ENCODE measurements at regions not wholly inside any gene's neighbourhood (a gene's known extent, or its start where the extent isn't known, plus 50 kb on each side); places are given as distances from the start of the nearest gene placed in this dataset.

DNA sequence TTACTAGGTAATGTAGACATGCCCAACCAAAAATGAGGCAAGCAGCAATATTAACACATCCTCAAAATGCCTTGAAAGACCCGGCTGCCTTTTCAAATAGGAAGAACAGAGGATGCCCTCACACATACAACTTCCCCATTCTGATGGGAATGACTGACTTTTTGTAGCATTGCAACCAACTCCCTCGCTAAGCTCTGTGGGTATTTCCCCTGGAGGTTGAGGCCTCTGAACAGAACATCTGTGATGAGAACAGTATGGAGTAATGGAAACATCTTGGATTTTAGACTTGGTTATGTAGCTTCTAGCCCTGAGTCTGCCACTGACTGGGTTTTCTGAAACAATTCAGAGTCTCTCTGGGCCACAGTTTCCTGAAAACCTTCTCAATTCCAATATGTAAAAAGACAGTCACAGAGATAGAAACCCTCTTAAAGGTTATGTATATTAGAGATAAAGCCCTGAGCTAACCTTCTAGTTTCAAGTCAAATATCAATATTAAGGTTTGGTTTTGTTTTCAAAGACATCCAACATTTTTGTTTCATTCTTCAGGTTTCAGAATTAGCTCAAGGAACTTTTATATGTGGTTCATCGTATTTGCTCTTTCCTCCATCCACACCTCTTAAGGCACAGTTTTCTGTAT lies 311.5 kb downstream of the SETD4 start:
- peaks cover 4% of the 10 kb centered on the region for H3F3A ChIP-seq (replicated peaks; ENCODE audit: insufficient read depth)
- 8% methylated on average over 3 of the region's 3 CpGs for WGBS (ENCODE audit: low lambda C conversion rate)
- no peaks in the 10 kb centered on the region for H3K9me2 ChIP-seq
- no peaks in the 10 kb centered on the region for H3K79me2 ChIP-seq (ENCODE audit: insufficient read depth)
- no peaks in the 10 kb centered on the region for H3K9me3 ChIP-seq
- ChIA-PET CTCF (interaction anchor here (1.3 kb wide), 1 partner anchor 16 kb away, joined by 5 read pairs; no protein-coding TSS in a partner anchor), POLR2A (no interaction called here)
- no peak overlapping the region for H3K27ac ChIP-seq (ENCODE audit: low read depth in 2 of 2, low read length in 1 of 2)
- H3K9ac ChIP-seq, result no peak overlapping the region
- no peak overlapping the region for H3K4me3 ChIP-seq (ENCODE audit: low read depth in 2 of 2, low read length in 1 of 2)
- H3K4me1 ChIP-seq (ENCODE audit: control insufficient read depth in 1 of 2, insufficient read depth in 2 of 2, low read depth in 1 of 2, low read length in 1 of 2), result 0 out of 4 replicates have a peak, but pooled peaks cover 0 to 12% of the 10 kb centered on the region in 2 experiments
- DNase-seq, result no peak
- H3K4me2 ChIP-seq, result no peak overlapping the region
- TF ChIP-seq FOSL2 (IDR thresholded peaks at IDR 0.05; ENCODE audit: borderline replicate concordance, low read depth) (no peak), SMC3 (IDR thresholded peaks at IDR 0.05; ENCODE audit: low read depth, low read length) (no peak), NFIC (IDR thresholded peaks at IDR 0.05; ENCODE audit: borderline replicate concordance) (no peak), TAF1 (IDR thresholded peaks at IDR 0.05; ENCODE audit: borderline replicate concordance, low read depth, low read length) (no peak), CTCF (IDR thresholded peaks at IDR 0.05) (no peak), FOXJ3 (CRISPR knock-in tag; IDR thresholded peaks at IDR 0.05) (no peak), NRF1 (IDR thresholded peaks at IDR 0.05; ENCODE audit: low read depth, low read length) (no peak)
- TF ChIP-seq, protein P1, sequence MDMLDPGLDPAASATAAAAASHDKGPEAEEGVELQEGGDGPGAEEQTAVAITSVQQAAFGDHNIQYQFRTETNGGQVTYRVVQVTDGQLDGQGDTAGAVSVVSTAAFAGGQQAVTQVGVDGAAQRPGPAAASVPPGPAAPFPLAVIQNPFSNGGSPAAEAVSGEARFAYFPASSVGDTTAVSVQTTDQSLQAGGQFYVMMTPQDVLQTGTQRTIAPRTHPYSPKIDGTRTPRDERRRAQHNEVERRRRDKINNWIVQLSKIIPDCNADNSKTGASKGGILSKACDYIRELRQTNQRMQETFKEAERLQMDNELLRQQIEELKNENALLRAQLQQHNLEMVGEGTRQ (IDR thresholded peaks at IDR 0.05; ENCODE audit: borderline replicate concordance, low read depth, low read length), result no peak
- TF ChIP-seq, protein P2, sequence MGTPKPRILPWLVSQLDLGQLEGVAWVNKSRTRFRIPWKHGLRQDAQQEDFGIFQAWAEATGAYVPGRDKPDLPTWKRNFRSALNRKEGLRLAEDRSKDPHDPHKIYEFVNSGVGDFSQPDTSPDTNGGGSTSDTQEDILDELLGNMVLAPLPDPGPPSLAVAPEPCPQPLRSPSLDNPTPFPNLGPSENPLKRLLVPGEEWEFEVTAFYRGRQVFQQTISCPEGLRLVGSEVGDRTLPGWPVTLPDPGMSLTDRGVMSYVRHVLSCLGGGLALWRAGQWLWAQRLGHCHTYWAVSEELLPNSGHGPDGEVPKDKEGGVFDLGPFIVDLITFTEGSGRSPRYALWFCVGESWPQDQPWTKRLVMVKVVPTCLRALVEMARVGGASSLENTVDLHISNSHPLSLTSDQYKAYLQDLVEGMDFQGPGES (IDR thresholded peaks at IDR 0.05; ENCODE audit: low read depth, low read length), result no peak
- TF ChIP-seq, protein P3, sequence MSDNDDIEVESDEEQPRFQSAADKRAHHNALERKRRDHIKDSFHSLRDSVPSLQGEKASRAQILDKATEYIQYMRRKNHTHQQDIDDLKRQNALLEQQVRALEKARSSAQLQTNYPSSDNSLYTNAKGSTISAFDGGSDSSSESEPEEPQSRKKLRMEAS (IDR thresholded peaks at IDR 0.05; ENCODE audit: low read depth), result no peak
- H4K20me1 ChIP-seq (ENCODE audit: insufficient read depth), result no peaks in the 10 kb centered on the region
- H3K36me3 ChIP-seq (replicated peaks in 1 of 2; ENCODE audit: control insufficient read depth in 1 of 2, insufficient read depth in 2 of 2, low read length in 1 of 2), result no peaks in the 10 kb centered on the region
- H2AFZ ChIP-seq (ENCODE audit: low read depth), result no peak overlapping the region
- H3K27me3 ChIP-seq (ENCODE audit: insufficient read depth), result no peaks in the 10 kb centered on the region

GRCh38 chr21:35743571-35743970 lies 316.8 kb downstream of the SETD4 start:
- Histone ChIP-seq H3K79me2 (ENCODE audit: insufficient read depth) (no peaks in the 10 kb centered on the region), H3K27me3 (ENCODE audit: insufficient read depth) (no peaks in the 10 kb centered on the region), H3K9ac (no peak overlapping the region), H3K9me2 (no peaks in the 10 kb centered on the region), H3K27ac (ENCODE audit: low read depth in 2 of 2, low read length in 1 of 2) (no peak overlapping the region), H3K4me3 (ENCODE audit: low read depth in 2 of 2, low read length in 1 of 2) (no peak overlapping the region), H2AFZ (ENCODE audit: low read depth) (no peak overlapping the region), H3K36me3 (replicated peaks in 1 of 2; ENCODE audit: control insufficient read depth in 1 of 2, insufficient read depth in 2 of 2, low read length in 1 of 2) (no peaks in the 10 kb centered on the region), H3F3A (replicated peaks; ENCODE audit: insufficient read depth) (peaks cover 8% of the 10 kb centered on the region), H3K4me2 (0 out of 2 replicates have a peak overlapping the region, but pooled peaks have one; percentile 3), H3K4me1 (ENCODE audit: control insufficient read depth in 1 of 2, insufficient read depth in 2 of 2, low read depth in 1 of 2, low read length in 1 of 2) (peaks cover 0 to 17% of the 10 kb centered on the region in 2 experiments; a peak in 2 of 4 replicates), H4K20me1 (ENCODE audit: insufficient read depth) (no peaks in the 10 kb centered on the region), H3K9me3 (peaks cover 3% of the 10 kb centered on the region; the same call in 1 of the 2 replicates)
- ChIA-PET CTCF (no interaction called here), POLR2A (no interaction called here)
- 8% methylated on average over 4 of the region's 4 CpGs for WGBS (ENCODE audit: low lambda C conversion rate)
- DNase-seq, result no peak
- TF ChIP-seq FOXJ3 (CRISPR knock-in tag; IDR thresholded peaks at IDR 0.05), result no peak
- TF ChIP-seq NFIC (IDR thresholded peaks at IDR 0.05; ENCODE audit: borderline replicate concordance), result peak; percentile 37; the same call in 1 of the 2 replicates

Data from SK-N-SH (cell line).